ENCODE measurements at regions not wholly inside any gene's neighbourhood (a gene's known extent, or its start where the extent isn't known, plus 50 kb on each side); places are given as distances from the start of the nearest gene placed in this dataset.
A peak's percentile ranks its signal among the peaks of the same experiment; 100 is the strongest.

GRCh38 chr12:24759155-24759554 lies 189.7 kb downstream of the BCAT1 start:
- no peak for DNase-seq (ENCODE audit: low read depth)

GRCh38 chr12:24756479-24757024 lies 192.3 kb downstream of the BCAT1 start:
- no peak for DNase-seq (ENCODE audit: low read depth)

GRCh38 chr12:24754690-24755638 lies 193.9 kb downstream of the BCAT1 start:
- peak; percentile 4 for DNase-seq (ENCODE audit: low read depth)

- DNase-seq (ENCODE audit: low read depth) = no peak
Measured at GRCh38 chr12:24752763-24753462, 196.0 kb downstream of the BCAT1 start.

GRCh38 chr12:24751181-24751580 lies 197.7 kb downstream of the BCAT1 start:
- DNase-seq (ENCODE audit: low read depth) = no peak

GRCh38 chr12:24750263-24750662 lies 198.6 kb downstream of the BCAT1 start:
- no peak for DNase-seq (ENCODE audit: low read depth)

- DNase-seq (ENCODE audit: low read depth) = no peak
Measured at GRCh38 chr12:24749171-24749570, 199.7 kb downstream of the BCAT1 start.

GRCh38 chr12:24748326-24748725 lies 200.6 kb downstream of the BCAT1 start:
- no peak for DNase-seq (ENCODE audit: low read depth)

GRCh38 chr12:24746864-24747263 lies 202.0 kb downstream of the BCAT1 start:
- DNase-seq (ENCODE audit: low read depth) = no peak

- no peak for DNase-seq (ENCODE audit: low read depth)
Measured at GRCh38 chr12:24746006-24746671, 202.8 kb downstream of the BCAT1 start.

- DNase-seq (ENCODE audit: low read depth) = no peak
Measured at GRCh38 chr12:24743941-24744793, 204.7 kb downstream of the BCAT1 start.

- DNase-seq (ENCODE audit: low read depth) = no peak
Measured at GRCh38 chr12:24742378-24742777, 206.5 kb downstream of the BCAT1 start.

- no peak for DNase-seq (ENCODE audit: low read depth)
Measured at GRCh38 chr12:24741216-24741615, 207.7 kb downstream of the BCAT1 start.

- DNase-seq (ENCODE audit: low read depth) = no peak
Measured at GRCh38 chr12:24739106-24739779, 209.7 kb downstream of the BCAT1 start.

- DNase-seq (ENCODE audit: low read depth) = no peak
Measured at GRCh38 chr12:24738441-24738840, 210.5 kb downstream of the BCAT1 start.

- no peak for DNase-seq (ENCODE audit: low read depth)
Measured at GRCh38 chr12:24731596-24731995, 217.3 kb downstream of the BCAT1 start.

- no peak for DNase-seq (ENCODE audit: low read depth)
Measured at GRCh38 chr12:24730489-24730896, 218.4 kb downstream of the BCAT1 start.

GRCh38 chr12:24728826-24729225 lies 220.1 kb downstream of the BCAT1 start:
- no peak for DNase-seq (ENCODE audit: low read depth)

GRCh38 chr12:24728366-24728765 lies 220.5 kb downstream of the BCAT1 start:
- peak; percentile 23 for DNase-seq (ENCODE audit: low read depth)

- DNase-seq (ENCODE audit: low read depth) = no peak
Measured at GRCh38 chr12:24725616-24726015, 223.3 kb downstream of the BCAT1 start.

GRCh38 chr12:24724814-24725213 lies 224.1 kb downstream of the BCAT1 start:
- DNase-seq (ENCODE audit: low read depth) = no peak
